ENCODE measurements at regions not wholly inside any gene's neighbourhood (a gene's known extent, or its start where the extent isn't known, plus 50 kb on each side); places are given as distances from the start of the nearest gene placed in this dataset.

DNA sequence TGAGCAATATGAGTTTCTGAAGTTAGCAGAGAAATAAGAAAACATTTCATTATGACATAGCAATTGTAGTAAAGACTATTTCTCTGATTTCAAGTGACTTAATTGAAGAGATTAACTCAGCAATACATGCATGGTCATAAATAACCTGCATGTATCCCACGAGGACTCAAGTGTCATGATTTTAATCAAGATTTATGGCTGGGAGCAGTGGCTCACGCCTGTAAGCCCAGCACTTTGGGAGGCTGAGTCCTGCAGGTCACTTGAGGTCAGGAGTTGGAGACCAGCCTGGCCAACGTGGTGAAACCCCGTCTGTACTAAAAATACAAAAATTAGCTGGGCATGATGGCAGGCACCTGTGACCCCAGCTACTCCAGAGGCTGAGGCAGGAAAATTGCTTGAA lies 311.9 kb upstream of the PLD5 start:
- TF ChIP-seq, protein P1, sequence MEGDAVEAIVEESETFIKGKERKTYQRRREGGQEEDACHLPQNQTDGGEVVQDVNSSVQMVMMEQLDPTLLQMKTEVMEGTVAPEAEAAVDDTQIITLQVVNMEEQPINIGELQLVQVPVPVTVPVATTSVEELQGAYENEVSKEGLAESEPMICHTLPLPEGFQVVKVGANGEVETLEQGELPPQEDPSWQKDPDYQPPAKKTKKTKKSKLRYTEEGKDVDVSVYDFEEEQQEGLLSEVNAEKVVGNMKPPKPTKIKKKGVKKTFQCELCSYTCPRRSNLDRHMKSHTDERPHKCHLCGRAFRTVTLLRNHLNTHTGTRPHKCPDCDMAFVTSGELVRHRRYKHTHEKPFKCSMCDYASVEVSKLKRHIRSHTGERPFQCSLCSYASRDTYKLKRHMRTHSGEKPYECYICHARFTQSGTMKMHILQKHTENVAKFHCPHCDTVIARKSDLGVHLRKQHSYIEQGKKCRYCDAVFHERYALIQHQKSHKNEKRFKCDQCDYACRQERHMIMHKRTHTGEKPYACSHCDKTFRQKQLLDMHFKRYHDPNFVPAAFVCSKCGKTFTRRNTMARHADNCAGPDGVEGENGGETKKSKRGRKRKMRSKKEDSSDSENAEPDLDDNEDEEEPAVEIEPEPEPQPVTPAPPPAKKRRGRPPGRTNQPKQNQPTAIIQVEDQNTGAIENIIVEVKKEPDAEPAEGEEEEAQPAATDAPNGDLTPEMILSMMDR (IDR thresholded peaks at IDR 0.05), result no peak
- TF ChIP-seq POLR2A (IDR thresholded peaks at IDR 0.05), result no peak

Data from Peyer's patch (tissue), 4 donors.